ENCODE measurements at regions not wholly inside any gene's neighbourhood (a gene's known extent, or its start where the extent isn't known, plus 50 kb on each side); places are given as distances from the start of the nearest gene placed in this dataset.

DNA sequence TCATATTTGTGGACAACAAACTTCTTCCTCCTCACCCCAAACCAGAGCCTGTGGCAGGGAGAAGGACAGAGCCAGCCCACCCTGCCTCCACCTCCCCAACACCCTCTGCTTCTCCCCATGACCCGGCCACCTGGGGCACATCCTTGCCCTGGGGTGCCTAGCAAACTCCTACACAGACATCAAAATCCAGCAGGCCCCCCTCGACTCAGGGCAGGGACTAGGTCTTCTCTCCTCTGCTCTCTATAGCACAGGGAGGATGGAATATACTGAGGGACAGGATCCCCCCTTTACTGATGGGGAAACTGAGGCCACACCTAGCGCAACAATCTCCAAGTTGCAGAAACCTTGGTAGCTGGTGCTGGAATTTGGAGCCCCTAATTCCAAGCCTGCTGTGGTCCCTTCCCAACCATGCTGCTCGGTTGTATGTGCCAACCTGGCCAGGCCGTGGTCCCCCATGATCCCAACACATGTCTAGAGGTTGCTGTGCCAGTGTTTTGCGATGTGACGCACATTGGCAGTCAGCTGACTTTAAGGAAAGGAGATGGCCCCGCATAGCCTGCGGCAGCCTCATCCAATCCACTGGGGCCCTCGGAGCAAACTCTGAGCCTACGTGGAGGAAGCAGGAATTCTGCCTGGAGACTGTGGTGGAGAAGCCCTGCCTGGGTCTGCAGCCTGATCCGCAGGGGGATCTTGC is 53.9 kb upstream of the ADRA2C start:
- no peak overlapping the region for H3K4me3 ChIP-seq (ENCODE audit: low read length)
- no peak for DNase-seq (ENCODE audit: low read depth)
- TF ChIP-seq, protein P1, sequence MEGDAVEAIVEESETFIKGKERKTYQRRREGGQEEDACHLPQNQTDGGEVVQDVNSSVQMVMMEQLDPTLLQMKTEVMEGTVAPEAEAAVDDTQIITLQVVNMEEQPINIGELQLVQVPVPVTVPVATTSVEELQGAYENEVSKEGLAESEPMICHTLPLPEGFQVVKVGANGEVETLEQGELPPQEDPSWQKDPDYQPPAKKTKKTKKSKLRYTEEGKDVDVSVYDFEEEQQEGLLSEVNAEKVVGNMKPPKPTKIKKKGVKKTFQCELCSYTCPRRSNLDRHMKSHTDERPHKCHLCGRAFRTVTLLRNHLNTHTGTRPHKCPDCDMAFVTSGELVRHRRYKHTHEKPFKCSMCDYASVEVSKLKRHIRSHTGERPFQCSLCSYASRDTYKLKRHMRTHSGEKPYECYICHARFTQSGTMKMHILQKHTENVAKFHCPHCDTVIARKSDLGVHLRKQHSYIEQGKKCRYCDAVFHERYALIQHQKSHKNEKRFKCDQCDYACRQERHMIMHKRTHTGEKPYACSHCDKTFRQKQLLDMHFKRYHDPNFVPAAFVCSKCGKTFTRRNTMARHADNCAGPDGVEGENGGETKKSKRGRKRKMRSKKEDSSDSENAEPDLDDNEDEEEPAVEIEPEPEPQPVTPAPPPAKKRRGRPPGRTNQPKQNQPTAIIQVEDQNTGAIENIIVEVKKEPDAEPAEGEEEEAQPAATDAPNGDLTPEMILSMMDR (conservative IDR thresholded peaks at IDR 0.05; ENCODE audit: low read length) = no peak

DNA sequence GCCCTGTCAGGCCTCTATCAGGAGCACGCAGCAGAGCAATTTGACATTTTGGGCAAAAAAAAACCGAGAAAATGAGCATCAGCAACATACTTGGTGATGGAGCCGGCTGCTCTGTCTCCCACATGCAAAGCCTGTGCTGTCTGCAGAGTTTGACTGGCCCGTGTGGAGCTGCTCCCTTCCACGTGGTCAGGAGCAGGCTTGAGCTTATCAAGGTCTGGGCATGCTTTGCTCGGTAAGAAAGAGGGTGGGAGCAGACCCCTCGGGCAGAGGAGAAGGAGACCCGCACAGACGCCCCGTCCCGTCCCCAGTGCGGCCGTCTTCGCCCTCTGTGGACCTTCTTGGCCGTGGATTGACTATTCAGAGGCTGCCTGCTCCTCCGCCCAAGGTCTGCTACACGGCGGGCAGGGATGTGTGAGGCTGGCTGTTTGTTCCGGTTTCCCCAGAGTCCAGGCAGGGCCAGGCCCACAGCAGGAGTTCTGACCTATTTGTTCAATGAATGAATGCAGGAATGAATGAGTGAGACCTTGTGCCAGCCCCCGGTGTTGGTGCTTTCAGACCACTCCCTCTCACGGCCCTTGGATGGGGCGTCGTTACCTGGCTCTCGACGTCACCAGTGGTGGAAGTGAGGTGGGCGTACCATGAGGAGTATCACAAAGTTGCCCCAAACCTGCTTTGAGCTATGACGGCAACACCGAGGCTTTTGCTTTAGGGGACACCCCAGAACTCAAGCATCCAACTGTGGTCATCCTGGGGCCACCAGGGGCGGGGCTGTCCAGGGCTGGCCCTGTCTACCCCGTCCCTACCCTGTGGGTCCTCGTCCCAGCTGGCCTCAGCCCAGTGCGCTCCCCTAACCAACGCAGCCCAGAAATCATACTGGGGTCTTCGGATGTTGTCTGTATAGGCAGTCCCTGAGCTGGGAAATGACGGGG is 54.7 kb upstream of the ADRA2C start:
- no peak for DNase-seq (ENCODE audit: low read depth)
- TF ChIP-seq, protein P1 (conservative IDR thresholded peaks at IDR 0.05; ENCODE audit: low read length) = no peak
- H3K4me3 ChIP-seq (ENCODE audit: low read length) = no peak overlapping the region

DNA sequence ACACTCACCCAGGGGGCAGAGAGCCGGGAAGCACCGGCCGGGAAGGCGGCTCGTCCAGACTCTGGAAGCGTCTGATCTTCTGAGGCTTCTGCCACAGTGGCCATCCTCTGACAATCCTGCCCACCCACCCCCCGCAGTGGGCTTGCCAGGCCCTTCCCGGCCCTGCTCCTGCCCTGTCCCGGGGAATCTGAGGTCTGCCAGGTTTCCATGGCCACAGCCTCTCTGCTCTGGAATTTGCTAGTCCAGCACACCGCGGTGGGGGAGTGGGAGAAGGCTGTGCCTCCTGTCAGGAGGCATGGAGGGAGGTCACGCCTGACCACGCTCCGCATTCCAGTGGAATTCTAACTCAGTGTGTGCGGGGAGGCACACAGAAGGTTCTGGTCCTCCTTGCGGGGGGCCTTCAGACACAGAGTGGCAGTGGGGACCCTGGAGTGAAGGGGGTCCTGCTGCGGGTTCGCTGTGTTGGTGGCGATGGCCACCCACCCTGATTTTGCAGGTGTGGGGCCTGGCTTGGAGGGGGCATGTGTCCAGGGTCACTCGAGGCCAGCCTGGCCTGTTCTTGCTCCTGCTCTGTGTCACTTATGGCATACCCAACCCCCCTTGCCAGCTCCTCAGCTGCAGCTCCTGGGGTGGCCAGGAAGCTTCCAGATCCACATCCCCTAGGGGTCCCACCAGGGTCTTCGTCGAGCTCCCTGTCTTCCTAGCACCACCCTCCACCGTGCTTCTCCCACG is 55.6 kb upstream of the ADRA2C start:
- TF ChIP-seq, protein P1 (conservative IDR thresholded peaks at IDR 0.05; ENCODE audit: low read length) = no peak
- peak; percentile 23 for DNase-seq (ENCODE audit: low read depth)
- no peak overlapping the region for H3K4me3 ChIP-seq (ENCODE audit: low read length)

DNA sequence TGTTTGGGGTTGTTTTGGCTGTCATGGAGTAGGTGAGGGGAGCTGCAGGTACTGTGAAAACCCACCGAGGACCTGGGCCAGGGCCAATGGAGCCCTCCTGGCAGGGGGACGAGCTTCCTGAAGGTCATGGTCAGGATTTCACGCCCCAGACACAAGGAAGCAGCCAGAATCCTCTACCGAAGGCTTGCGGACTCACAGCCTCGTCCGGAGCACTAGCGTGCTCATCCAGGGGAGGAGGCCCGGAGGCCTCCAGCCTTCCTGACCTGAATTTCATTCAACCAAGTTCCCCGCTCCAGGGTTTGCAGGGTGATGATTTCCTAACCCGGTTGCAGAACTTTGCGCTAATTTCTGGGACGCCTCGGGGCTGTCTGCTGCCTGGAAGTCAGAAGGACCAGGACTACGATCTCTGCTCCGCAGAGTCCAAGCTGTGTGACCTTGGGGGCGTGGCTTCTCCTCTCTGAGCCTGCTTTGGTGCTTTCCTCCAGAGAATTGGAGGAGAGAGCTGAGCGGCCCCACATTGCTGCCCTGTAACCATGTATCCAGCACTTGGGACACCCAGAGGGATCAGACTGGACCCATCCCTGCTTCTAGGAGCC is 56.2 kb upstream of the ADRA2C start:
- no peak overlapping the region for H3K4me3 ChIP-seq (ENCODE audit: low read length)
- no peak for DNase-seq (ENCODE audit: low read depth)
- TF ChIP-seq, protein P1 (conservative IDR thresholded peaks at IDR 0.05; ENCODE audit: low read length) = no peak

DNA sequence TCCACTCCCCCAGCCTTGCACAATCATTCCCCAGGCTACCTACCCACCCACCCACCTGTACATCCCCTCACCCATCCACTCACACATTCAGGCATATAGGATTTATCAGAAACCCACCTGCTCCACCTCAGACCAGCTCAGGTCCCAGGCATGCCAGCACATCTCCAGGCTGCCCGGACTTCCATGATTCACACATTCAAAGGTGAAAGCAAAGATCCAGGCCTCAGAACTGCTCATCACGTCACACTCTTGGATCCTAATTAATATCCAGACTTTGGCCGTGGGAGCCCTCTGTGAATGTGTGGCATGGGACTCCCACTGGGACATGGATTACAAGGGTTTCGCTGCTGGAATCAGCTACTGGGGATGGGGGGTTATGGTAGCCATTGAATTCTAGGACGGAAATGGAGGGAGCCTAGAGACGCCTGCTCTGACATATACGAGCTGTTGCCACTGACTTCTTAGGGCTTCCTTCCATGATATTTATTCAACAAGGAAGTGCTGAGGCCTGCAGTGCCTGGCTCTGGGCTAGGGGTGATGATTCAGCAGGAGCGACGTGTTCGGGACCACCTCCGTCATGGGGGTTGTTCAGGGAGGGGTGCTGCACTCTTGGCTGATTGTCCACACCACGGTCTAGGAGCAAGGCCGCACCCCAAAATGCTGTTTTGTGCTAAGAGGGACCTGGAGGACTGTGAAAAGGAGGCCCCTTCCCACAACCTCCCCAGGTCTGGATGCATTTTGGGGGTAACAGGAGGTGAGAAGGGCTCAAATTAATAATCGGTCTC is 56.9 kb upstream of the ADRA2C start:
- H3K4me3 ChIP-seq (ENCODE audit: low read length) = no peak overlapping the region
- DNase-seq (ENCODE audit: low read depth) = no peak
- TF ChIP-seq, protein P1 (conservative IDR thresholded peaks at IDR 0.05; ENCODE audit: low read length) = no peak

DNA sequence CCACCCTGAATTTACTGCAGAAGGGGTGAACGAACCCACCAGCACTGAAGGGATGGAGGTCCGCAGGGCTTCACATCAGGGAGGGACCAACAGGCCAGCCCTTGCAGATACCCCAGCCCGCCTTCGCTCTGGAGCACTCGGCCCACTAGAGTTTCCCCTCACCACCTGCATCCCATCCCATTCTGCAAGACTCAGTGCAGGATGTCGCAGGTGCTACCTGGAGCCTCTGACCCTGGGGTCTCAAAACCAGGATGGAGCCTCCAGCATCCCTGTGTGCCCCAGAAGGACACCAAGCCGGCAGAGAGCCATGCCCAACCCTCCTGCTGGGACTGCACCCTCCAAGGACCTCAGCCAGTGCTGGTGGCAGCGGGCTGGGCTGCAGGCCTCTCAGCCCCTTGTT is 57.6 kb upstream of the ADRA2C start:
- TF ChIP-seq, protein P1 (conservative IDR thresholded peaks at IDR 0.05; ENCODE audit: low read length) = no peak
- no peak overlapping the region for H3K4me3 ChIP-seq (ENCODE audit: low read length)
- no peak for DNase-seq (ENCODE audit: low read depth)
